HepG2 (cell line): ENCODE measurements at regions not wholly inside any gene's neighbourhood (a gene's known extent, or its start where the extent isn't known, plus 50 kb on each side); places are given as distances from the start of the nearest gene placed in this dataset.

ENCODE experiments used
- ATAC-seq: fragments of 200-7000 bp; cut with Tn5 transposase; 3 replicates; pipeline ENCODE4 v1.9.1; 2020; ENCODE audit warnings: mild to moderate bottlenecking, moderate library complexity
- BruUV-seq: library from RNA; stranded (reverse); fragments of 400-500 nt; replicated peaks from 2 replicates; lab custom pipeline; 2021; lab: Mats Ljungman, UMichigan
- CTCF ChIA-PET: fragments of 300-600 bp; formaldehyde crosslinking; extraction: SDS; loops from one replicate; lab custom pipeline; 2021; ENCODE audit warnings: low total read pairs, inconsistent platforms, low intra/inter-chr PET ratio; lab: Yijun Ruan, JAX
- POLR2A ChIA-PET: fragments of 350-600 bp; sonication (Branson Sonifier 250); formaldehyde crosslinking; loops from one replicate; lab custom pipeline; 2020; ENCODE audit warnings: antibody characterized with exemption, inconsistent platforms; lab: Yijun Ruan, JAX
- DNase-seq: peaks from one replicate; pipeline ENCODE4 v3.0.0-alpha.2; 2015; ENCODE audit warnings: low spot score
- FAIRE-seq: peaks from 3 replicates; lab custom pipeline; 2011; peaks lifted over from hg19 to GRCh38; lab: Jason Lieb, UNC
- H2AFZ ChIP-seq: one replicate; pipeline ENCODE4 v1.6.1; 2011; ENCODE audit warnings: low read length, inconsistent platforms
- H3K27ac ChIP-seq: fragments of 300-600 bp; 3 replicates; pipeline ENCODE4 v1.8.0; 2011; ENCODE audit warnings: mixed run types, mild to moderate bottlenecking, mixed read lengths, low read length, inconsistent platforms; ENCODE audit not compliant: insufficient read depth; ENCODE audit errors: extremely low read length
- H3K27me3 ChIP-seq, 2 experiments: fragments of 200-600 bp in 1 of 2; 2 replicates in 1 of 2; 3 replicates in 1 of 2; pipeline versions ENCODE4 v1.6.0 to v1.8.0; 2011; ENCODE audit warnings: low read length in 2 of 2, mild to moderate bottlenecking in 2 of 2, moderate library complexity in 2 of 2, inconsistent platforms in 1 of 2; ENCODE audit not compliant: insufficient read depth in 2 of 2, control insufficient read depth in 1 of 2
- H3K36me3 ChIP-seq, 2 experiments: fragments of 200-600 bp in 1 of 2; replicated peaks in 1 of 2; 2 replicates in 1 of 2; 3 replicates in 1 of 2; pipeline versions ENCODE4 v1.5.1 to v1.8.0; 2011; ENCODE audit warnings: low read length in 2 of 2, inconsistent platforms in 1 of 2; ENCODE audit not compliant: insufficient read depth in 2 of 2, control insufficient read depth in 1 of 2
- H3K4me1 ChIP-seq: 2 replicates; pipeline ENCODE4 v1.5.1; 2012; ENCODE audit warnings: low read length, inconsistent platforms; ENCODE audit not compliant: insufficient read depth
- H3K4me2 ChIP-seq: 2 replicates; pipeline ENCODE4 v1.6.0; 2011; ENCODE audit warnings: low read depth, low read length, inconsistent platforms
- H3K4me3 ChIP-seq, 3 experiments: fragments of 200-600 bp in 1 of 3; sonication (generic), shearing (Covaris generic) in 1 of 3; replicated peaks in 1 of 3; 2 replicates each; pipeline ENCODE4 v1.5.1; 2011 to 2016; ENCODE audit warnings: low read length in 3 of 3, inconsistent platforms in 2 of 3, low read depth in 2 of 3, mild to moderate bottlenecking in 2 of 3, control low read depth in 1 of 3, mixed read lengths in 1 of 3; ENCODE audit not compliant: insufficient read depth in 1 of 3
- H3K79me2 ChIP-seq: one replicate; pipeline ENCODE4 v1.6.1; 2011; ENCODE audit warnings: low read length, inconsistent platforms; ENCODE audit not compliant: insufficient read depth
- H3K9ac ChIP-seq: 2 replicates; pipeline ENCODE4 v1.6.0; 2011; ENCODE audit warnings: mild to moderate bottlenecking, low read depth, low read length, inconsistent platforms; ENCODE audit not compliant: insufficient read depth
- H3K9me3 ChIP-seq: 2 replicates; pipeline ENCODE4 v1.5.1; 2012; ENCODE audit warnings: mild to moderate bottlenecking, low read length
- H4K20me1 ChIP-seq: 2 replicates; pipeline ENCODE4 v1.6.0; 2011; ENCODE audit warnings: inconsistent platforms, mild to moderate bottlenecking, low read length, moderate library complexity; ENCODE audit not compliant: insufficient read depth
- ATF7 ChIP-seq, 2 experiments: fragments of 450-650 bp in 1 of 2; sonication (generic) in 1 of 2; formaldehyde crosslinking in 1 of 2; IDR thresholded peaks; 2 replicates each; pipeline versions ENCODE4 v1.4.0 to v1.6.1; 2016 to 2020; ENCODE audit warnings: antibody characterized with exemption in 1 of 2, mild to moderate bottlenecking in 1 of 2, missing genetic modification reagents in 1 of 2
- CHCHD3 ChIP-seq: sonication (generic); formaldehyde crosslinking; IDR thresholded peaks from 2 replicates; pipeline ENCODE4 v1.8.0; 2022; ENCODE audit warnings: mild to moderate bottlenecking, missing genetic modification reagents, moderate library complexity
- HNRNPLL ChIP-seq: fragments of 200-400 bp; formaldehyde crosslinking; IDR thresholded peaks from 2 replicates; pipeline ENCODE4 v1.6.1; 2017; ENCODE audit warnings: mild to moderate bottlenecking, low read depth, low read length; ENCODE audit not compliant: poor library complexity, severe bottlenecking
- SALL2 ChIP-seq: sonication (generic); formaldehyde crosslinking; IDR thresholded peaks from 2 replicates; pipeline ENCODE4 v1.8.1; 2023; ENCODE audit warnings: mild to moderate bottlenecking, missing genetic modification reagents, inconsistent platforms
- ZBTB38 ChIP-seq: sonication (generic); formaldehyde crosslinking; IDR thresholded peaks from 2 replicates; pipeline ENCODE4 v1.5.1; 2020; ENCODE audit warnings: mild to moderate bottlenecking, missing genetic modification reagents
- ZNF136 ChIP-seq: sonication (generic); formaldehyde crosslinking; IDR thresholded peaks from 2 replicates; pipeline ENCODE4 v1.8.1; 2022; ENCODE audit warnings: low read depth, mild to moderate bottlenecking, moderate library complexity, missing genetic modification reagents
- ZNF138 ChIP-seq: sonication (generic); formaldehyde crosslinking; IDR thresholded peaks from 2 replicates; pipeline ENCODE4 v1.5.0; 2020; ENCODE audit warnings: mild to moderate bottlenecking, low read depth, missing genetic modification reagents
- ZNF451 ChIP-seq: sonication (generic); formaldehyde crosslinking; IDR thresholded peaks from 2 replicates; pipeline ENCODE4 v1.5.0; 2020; ENCODE audit warnings: mild to moderate bottlenecking, missing genetic modification reagents
- WGBS: methylation state at CpG from one replicate; pipeline ENCODE4 v1.1.6; 2017; ENCODE audit warnings: low lambda C conversion rate; 5-methylcytosine and 5-hydroxymethylcytosine counted together
- in situ Hi-C: cut with HindIII; loops from 2 replicates; pipeline ENCODE4 v1.10.0; 2017; ENCODE audit warnings: low pct_unique_long_range_greater_than_20kb; ENCODE audit not compliant: extremely low pct_ligation_motif_present
- intact Hi-C: fragments of 100-400 bp; cut with micrococcal nuclease; formaldehyde crosslinking; loops from one replicate; pipeline ENCODE4 v1.10.0; 2022; ENCODE audit not compliant: unreplicated experiment
- TF ChIP-seq, protein P1 (sequence below): sonication (generic); formaldehyde crosslinking; IDR thresholded peaks from 2 replicates; pipeline ENCODE4 v1.4.0; 2020; ENCODE audit warnings: mild to moderate bottlenecking, low read depth, missing genetic modification reagents

DNA sequence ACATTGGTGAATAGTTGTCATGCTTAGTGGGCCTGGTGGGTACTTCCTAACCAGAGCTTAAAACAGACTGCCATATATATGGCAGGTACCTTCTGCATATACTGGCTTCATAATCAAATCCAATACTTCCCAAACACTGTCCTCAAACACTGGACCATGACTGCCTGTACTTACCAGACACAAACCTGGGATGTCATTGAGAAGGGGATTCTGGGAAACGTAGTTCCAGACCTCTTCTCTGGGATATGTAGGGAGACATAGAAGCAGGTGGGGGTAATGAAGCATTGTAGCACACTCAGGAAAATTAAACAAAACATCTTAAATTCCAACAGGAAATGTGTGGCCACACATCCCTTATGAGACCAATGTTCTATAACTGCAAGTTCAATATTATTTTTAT is 76.5 kb upstream of the ADAMTS5 start (continued):
- no peak for TF ChIP-seq ZBTB38

DNA sequence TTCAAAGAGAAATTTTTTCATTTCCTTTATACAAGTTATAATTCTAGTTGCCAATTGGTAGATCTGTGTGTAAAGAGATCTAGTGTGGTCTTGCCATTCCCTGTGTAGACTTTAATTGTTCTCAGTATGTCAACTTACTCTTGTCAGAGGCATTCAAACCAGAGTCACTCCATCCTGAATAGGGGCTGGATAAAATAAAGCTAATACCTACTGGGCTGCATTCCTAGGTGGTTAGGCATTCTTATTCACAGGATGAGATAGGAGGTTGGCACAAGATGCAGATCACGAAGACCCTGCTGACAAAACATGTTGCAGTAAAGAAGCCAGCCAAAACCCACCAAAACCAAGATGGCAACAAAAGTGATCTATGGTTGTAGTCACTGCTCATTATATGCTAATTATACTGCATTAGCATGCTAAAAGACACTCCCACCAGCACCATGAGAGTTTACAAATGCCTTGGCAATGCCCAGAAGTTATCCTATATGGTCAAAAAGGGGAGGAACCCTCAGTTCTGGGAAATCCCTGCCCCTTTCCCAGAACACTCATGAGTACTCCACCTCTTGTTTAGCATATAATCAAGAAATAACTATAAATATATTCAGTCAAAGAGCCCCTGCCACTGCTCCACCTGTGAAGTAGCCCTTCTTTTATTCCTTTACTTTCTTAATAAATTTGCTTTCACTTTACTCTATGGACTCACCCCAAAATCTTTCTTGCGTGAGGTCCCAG is 74.0 kb upstream of the ADAMTS5 start:
- Histone ChIP-seq H3K9ac (no peak overlapping the region), H3K27ac (no peak overlapping the region), H3K79me2 (no peaks in the 10 kb centered on the region), H3K4me3 (no peak overlapping the region), H3K9me3 (peaks cover 92% of the 10 kb centered on the region), H3K4me2 (no peak overlapping the region), H3K27me3 (no peaks in the 10 kb centered on the region; a peak in 1 of 5 replicates), H3K36me3 (no peaks in the 10 kb centered on the region), H3K4me1 (no peaks in the 10 kb centered on the region), H2AFZ (no peak overlapping the region), H4K20me1 (no peaks in the 10 kb centered on the region)
- POLR2A ChIA-PET = no interaction called here
- 9% methylated on average over 2 of the region's 2 CpGs for WGBS
- CTCF ChIA-PET = no interaction called here
- in situ Hi-C loops = no loop called here
- no peak for FAIRE-seq
- no peak for ATAC-seq
- TF ChIP-seq CHCHD3 (CRISPR knock-in tag) (no peak), ZNF136 (CRISPR knock-in tag) (no peak), ATF7 (IDR thresholded peaks at IDR 0.05) (no peak), ATF7 (CRISPR knock-in tag; IDR thresholded peaks at IDR 0.05) (no peak), ZNF451 (CRISPR knock-in tag) (no peak), SALL2 (CRISPR knock-in tag) (no peak), HNRNPLL (no peak), ZNF138 (CRISPR knock-in tag) (no peak)
- TF ChIP-seq, protein P1, sequence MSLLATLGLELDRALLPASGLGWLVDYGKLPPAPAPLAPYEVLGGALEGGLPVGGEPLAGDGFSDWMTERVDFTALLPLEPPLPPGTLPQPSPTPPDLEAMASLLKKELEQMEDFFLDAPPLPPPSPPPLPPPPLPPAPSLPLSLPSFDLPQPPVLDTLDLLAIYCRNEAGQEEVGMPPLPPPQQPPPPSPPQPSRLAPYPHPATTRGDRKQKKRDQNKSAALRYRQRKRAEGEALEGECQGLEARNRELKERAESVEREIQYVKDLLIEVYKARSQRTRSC (CRISPR knock-in tag) = no peak
- intact Hi-C loops = no loop called here
- DNase-seq = no peak
- BruUV-seq = no TSS peak
